GM21576 (cell line): ENCODE measurements at regions not wholly inside any gene's neighbourhood (a gene's known extent, or its start where the extent isn't known, plus 50 kb on each side); places are given as distances from the start of the nearest gene placed in this dataset.

Experiments used
- ATAC-seq: cut with Tn5 transposase; IDR thresholded peaks from one replicate; pipeline ENCODE4 v1.9.1; 2021; ENCODE audit warnings: mild to moderate bottlenecking, moderate library complexity; ENCODE audit not compliant: unreplicated experiment

DNA sequence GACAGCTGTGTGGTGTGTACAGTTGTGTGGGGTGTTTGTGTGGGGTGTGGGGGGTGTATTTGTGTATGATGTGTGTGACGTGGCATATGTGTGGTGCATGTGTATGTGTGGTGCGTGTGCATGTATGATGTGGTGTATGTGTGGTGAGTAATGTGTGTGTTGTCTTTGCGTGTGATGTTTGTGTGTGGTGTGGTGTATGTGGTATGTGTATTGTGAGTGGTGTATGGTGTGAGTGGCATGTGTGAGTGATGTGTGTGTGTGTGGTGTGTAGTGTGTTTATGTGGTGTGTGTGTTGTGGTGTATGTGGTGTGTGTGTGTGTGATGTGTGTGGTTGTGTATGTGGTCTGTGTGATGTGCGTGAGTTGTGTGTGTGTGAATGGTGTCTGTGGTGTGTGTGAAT, 191.1 kb downstream of the MELK start:
- ATAC-seq: no peak

DNA sequence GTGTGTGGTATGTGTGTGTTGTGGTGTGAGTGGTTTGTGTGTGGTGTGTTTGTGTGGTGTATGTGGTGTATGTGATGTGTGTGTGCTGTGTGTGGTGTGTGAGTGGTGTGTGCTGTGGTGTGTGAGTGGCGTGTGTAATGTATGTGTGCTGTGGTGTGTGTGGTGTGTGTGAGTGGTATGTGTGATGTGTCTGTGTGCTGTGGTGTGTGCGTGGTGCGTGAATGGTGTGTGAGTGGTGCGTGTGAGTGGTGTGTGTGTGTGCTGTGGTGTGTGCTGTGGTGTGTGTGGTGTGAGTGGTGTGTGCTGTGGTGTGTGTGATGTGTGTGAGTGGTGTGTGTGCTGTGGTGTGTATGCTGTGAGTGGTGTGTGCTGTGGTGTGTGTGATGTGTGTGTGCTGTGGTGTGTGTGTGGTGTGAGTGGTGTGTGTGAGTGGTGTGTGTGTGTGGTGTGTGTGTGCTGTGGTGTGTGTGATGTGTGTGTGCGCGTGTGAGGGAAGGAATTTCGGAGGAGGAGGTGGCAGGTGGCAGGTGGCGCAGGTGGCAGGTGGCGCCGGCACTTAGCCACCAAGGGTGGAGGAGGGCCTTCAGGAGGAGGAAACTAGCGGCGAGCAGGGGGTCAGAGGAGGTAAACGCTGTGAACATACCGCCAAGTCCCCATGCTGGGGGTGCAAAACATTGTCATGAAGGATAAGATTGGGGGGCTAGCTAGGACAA, 191.8 kb downstream of the MELK start:
- ATAC-seq: no peak

DNA sequence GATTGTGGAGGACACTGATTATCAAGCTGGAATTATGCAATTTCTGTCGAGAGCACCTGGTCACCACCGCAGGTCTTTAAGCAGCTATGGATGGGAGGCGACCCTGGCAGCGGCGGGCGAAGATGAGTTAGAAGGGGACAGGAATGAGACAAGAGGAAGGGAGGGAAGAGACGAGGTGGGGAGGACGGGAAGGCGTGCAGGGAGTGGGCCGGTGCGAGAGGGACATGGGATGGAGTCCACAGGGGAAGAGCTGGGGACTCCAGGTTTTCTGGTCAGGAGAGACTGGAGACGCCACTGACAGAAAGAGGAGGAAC, 192.3 kb downstream of the MELK start:
- no peak for ATAC-seq

DNA sequence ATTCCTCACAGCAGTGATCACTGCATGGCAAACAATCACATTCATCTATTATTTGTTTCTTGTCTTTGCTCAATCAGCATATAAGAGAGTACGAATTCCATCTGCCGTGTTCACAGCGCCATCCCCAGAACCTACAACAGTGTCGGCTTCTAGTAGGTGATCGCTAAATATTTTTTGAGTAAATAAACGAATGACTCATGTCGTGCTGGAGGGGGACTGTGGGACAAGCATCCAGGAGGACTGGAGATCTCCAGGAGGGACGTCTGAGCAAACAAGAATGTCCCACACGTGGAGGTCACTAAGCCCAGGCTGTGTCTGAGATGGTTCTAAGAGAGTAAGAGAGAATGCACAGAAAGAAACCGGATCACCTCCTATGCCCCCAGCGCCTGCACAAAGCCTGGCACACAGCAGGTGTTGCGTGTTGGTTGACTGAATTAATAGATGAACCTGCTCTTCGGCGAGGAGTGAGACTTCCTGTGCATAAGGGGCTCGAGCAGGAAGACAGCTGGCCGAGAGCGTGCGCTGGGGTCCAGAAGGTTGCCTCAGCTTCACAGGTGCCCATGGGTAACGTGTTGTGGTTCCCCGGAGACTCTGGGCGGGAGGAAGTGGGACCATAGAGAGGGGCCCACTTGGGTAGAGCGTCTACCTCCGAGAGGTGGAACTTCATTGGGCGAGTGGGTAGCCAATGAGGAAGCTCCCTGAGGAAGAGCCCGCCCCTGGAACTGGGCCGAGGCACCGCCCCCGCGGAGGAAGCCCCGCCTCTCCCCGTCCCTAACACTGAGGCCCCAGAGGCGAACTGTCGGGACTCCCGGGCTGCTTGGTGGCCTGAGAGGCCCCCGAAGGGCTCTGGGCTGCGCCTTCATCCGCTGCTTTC, 193.0 kb downstream of the MELK start:
- ATAC-seq: peak; percentile 97

DNA sequence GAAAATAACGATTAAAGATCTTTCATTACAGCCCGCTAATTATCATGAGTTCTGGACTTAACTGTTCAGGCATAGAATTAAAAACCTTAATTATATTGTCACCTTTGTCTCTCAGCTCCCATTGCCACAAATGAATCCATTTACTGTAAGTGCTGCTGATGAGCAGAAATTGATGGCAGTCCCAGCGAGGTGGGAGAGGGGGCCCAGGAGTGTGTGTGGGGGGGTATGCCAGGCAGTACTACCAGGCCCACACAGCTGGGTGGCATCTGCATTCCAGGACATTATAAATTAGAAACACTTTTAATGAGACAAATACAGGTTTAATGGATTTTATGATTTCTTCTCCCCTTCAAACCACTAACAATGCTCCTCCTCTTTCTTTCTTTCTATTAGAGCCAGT, 196.0 kb downstream of the MELK start:
- no peak for ATAC-seq

DNA sequence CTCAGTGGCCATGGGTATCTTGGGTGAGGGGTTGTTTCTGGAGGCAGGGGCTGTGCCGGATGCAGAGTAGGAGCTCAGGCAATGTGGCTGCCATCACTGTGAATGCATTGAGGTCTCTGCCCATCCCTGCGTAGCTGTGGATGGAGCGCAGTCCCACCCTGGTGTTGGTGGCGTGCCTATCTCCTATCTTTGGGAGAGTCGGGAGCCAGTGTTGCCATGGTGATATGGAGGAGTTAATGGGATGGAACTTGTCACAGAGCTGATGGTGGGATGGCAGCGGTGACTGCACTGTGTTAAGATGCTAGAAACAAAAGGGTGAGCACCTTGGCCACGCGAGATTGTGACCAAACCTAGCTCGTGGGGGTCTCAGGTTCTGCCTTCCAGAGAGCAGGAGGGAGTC, 197.3 kb downstream of the MELK start:
- ATAC-seq: no peak

DNA sequence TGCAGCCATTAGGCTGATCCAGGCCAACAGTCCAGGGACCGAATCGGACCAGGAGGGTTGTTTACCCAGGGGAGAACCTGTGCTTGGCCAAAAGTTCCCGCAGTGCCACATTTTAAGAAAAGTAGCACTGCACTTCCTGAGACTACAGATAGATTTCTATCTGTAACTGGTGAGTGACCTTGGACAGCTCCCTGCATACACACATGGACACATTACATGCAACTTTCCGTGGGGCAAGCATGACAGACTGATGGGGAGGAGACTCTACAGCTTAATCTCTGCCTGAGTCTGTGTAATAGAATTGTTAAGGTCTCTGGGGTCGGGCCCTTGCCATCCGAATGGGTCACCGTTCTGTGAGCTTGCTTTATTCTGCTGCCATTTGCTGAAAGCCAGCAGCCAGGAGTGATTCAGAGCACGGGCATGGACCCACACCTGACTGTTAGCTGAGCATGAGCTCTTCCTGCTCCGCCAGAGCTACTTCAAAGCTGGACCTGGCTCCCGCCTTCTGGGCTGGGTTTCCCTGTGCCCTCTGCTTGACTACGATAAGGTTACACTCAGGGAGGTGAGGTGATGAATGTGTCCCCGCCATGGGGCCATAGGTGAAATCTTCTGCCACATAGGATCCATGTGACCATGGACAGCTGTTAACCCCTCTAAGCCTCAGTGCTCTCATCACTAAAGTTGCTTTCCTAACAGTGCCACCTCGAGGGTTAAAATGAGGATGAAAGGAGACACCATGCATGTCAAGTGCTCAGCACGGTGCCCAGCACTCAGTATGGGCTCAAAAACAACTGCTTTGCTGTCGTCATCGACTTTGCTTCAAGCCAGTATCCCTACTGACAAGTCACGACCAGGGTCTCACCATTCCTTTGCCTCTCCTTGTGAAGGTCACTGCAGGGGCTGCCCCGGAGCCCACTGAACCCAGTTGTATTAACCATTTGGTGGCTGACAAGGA, 200.0 kb downstream of the MELK start:
- ATAC-seq: no peak

DNA sequence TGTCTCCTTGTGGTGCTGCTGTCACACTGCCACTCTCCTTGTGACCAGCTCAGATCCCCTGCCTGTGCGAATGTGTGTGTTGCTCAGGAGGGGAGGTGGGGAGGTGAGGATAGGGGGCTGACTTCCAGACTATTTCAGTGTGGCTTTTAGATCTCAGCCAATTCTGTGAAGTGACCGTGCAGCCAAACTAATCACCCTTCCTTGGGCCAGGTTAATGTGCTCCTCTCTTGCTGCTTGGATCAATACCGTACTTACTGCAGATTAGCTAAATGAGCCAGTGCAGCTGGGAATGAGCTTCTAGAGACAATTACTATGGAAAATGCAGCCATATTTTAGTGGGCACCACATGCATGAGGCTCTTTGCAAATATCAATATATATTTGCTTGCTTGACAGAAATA, 206.0 kb downstream of the MELK start:
- no peak for ATAC-seq

DNA sequence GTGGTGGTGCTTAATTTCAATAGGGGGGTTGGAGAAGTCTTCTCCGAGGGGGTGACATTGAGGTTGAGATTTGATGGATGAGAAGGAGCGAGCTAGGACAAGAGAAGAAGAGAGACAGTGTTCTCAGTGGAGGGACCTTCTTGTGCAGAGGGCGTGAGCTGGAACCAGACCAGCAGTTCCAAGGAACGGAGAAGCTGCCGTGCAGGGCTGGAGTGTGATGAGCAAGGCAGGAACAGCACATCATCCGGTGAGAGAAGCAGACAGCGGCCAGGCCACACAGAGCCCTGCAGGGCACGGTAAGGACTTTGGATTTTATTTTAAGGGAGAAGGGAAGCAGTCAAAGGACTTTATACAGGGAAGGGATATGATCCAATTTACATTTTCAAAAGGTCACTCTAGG, 206.9 kb downstream of the MELK start:
- no peak for ATAC-seq

DNA sequence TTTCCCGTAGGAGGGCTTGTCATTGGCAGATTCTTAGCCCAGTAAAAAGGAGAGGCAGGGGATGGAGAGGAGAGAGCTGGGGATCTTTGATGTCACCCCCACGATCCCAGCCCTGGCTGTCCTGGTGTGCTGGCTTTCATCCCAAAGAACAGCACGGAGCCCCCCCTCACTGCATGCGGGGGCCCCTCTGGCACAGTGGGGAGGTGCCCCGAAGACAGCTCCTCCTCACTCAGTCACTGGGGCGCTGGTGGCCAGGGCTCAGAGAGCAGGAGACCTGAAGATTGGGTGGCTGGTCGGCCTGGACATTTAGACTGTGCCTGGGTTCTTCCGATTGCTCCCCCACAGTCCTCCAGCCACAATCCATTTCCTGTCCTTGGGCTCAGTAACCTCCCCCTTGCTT, 207.5 kb downstream of the MELK start:
- no peak for ATAC-seq

DNA sequence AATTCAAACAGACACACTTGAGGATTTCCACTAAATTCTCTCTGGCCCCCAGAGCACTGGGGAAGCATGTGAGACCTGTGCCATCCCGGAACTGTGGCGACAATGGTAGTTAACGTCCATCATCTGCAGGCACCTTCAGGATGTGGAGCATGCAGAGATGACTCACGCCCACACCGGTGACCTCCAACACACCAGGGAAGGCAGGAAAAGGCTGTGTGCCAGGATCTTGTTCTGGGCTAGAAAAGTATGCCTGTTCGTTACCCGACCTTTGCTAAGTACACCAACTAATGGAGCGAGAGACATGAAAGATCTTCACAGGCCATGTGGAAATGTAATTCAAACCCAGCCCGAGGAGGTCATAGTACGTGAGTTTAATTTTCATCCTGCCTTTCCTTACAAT, 208.8 kb downstream of the MELK start:
- no peak for ATAC-seq
